ENCODE measurements at regions not wholly inside any gene's neighbourhood (a gene's known extent, or its start where the extent isn't known, plus 50 kb on each side); places are given as distances from the start of the nearest gene placed in this dataset.

GRCh38 chr1:165075725-165076370 is 280.7 kb downstream of the LMX1A start:
- TF ChIP-seq POLR2AphosphoS5 (IDR thresholded peaks at IDR 0.05; ENCODE audit: borderline replicate concordance, low read depth, low read length), result no peak
- no peak for TF ChIP-seq FOXP2 (optimal IDR thresholded peaks at IDR 0.05; ENCODE audit: control extremely low read depth, extremely low read length, insufficient read depth)
